ENCODE measurements at regions not wholly inside any gene's neighbourhood (a gene's known extent, or its start where the extent isn't known, plus 50 kb on each side); places are given as distances from the start of the nearest gene placed in this dataset.

DNA sequence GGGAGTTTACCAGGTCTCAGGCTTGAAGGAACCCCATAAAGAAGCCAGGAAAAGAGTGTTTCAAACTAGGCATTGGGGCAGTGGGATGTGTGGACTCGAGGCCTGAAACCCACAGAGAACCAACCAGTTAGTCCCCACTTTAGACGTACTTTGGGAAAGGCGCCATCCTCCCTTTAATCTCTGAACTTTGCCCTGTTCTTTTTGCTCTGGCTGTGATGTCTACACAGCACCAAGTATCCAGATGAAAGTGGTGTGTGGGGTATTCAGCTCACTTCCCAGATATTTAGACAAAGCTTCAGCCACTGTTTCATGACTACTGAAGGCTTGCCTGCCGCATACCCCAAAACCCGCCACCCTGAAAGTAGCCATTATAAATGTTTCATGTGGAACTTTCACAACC, 116.9 kb upstream of the IRX5 start:
- DNase-seq (ENCODE audit: low spot score) (no peak), ATAC-seq (peak; percentile 58)

- no peak for DNase-seq (ENCODE audit: low spot score)
- peak; percentile 71 for ATAC-seq
Observed at GRCh38 chr16:54812229-54812628, 118.4 kb upstream of the IRX5 start.

GRCh38 chr16:54808890-54809289, 121.8 kb upstream of the IRX5 start:
- DNase-seq (ENCODE audit: low spot score) = no peak
- no peak for ATAC-seq

- ATAC-seq = no peak
- no peak for DNase-seq (ENCODE audit: low spot score)
Observed at GRCh38 chr16:54806881-54807360, 123.7 kb upstream of the IRX5 start.

DNA sequence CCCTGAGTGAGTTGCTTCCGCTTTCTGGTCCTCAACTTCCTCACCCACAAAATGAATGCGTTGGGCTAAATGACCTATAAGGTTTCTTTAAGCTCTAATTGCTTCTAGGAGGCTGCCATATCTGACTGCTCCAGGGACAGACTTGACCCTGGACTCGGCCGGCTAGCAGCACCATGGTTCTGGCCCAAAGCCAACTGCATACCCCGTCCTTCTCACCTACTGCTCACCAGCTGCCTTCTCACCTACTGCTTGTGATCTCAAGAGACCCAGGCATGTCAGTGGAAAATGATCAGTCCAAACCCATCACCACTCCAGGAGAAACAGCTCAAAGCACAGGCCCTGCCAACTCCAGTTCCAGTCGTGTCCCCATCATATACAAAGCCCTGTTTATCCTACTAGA, 124.3 kb upstream of the IRX5 start:
- DNase-seq (ENCODE audit: low spot score) (no peak), ATAC-seq (no peak)

DNA sequence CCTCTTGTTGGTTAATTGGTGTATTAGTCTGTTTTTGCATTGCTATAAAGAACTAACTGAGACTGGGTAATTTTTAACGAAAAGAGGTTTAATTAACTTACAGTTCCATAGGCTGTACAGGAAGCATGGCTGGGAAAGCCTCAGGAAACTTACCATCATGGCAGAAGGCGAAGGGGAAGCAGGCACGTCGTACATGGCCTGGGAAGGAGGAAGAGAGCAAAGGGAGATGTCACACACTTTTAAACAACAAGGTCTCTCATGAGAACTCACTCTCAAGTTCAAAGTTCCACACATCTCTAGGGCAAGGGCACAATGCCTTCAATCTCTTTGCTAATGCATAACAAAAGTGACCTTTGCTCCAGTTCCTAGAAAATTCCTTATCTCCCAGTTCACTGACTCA, 125.0 kb upstream of the IRX5 start:
- no peak for DNase-seq (ENCODE audit: low spot score)
- ATAC-seq = no peak

- DNase-seq (ENCODE audit: low spot score) = no peak
- no peak for ATAC-seq
Observed at GRCh38 chr16:54801057-54801844, 129.4 kb upstream of the IRX5 start.

- ATAC-seq = no peak
- DNase-seq (ENCODE audit: low spot score) = no peak
Observed at GRCh38 chr16:54798267-54798666, 132.4 kb upstream of the IRX5 start.

- no peak for DNase-seq (ENCODE audit: low spot score)
- no peak for ATAC-seq
Observed at GRCh38 chr16:54796211-54796610, 134.5 kb upstream of the IRX5 start.

DNA sequence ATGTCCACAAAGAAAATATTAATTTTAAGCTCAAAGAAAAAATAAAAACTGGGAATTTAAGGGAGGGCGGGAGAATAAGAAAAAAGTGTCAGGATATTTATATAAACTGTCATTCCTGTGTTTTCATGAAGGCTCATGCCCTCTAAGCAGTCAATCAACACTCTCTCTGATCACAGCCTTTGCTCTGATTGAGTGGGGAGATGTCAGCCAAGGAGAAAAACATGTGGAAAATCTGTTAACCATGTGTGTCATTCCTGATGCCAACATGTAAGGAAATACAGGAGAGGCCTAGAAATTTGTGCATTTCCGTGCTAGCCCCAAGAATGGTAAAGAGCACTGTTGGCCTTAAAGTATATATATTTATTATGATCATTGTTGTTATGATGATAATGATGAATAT, 137.9 kb upstream of the IRX5 start:
- ATAC-seq (no peak), DNase-seq (ENCODE audit: low spot score) (no peak)

GRCh38 chr16:54787045-54787444, 143.6 kb upstream of the IRX5 start:
- ATAC-seq (no peak), DNase-seq (ENCODE audit: low spot score) (no peak)

DNA sequence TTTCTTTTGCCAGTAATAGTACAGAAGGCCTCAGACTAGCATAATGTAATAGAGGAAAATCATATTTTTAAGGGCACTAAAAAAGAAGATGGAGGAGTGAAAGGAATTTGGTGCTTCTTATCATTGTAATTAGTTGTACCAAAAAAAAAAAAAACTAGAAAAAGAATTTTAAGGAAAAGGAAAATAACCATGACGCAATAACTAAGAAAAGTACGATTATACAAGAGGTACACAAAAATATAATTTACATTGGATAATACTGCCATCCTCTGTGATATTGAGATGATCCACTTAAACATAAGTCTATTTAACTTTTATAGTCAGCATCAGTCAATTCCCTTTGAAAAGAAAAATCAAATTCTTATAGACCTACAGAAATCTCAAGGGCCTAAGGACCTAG, 146.7 kb upstream of the IRX5 start:
- DNase-seq (ENCODE audit: low spot score) (no peak), ATAC-seq (no peak)

DNA sequence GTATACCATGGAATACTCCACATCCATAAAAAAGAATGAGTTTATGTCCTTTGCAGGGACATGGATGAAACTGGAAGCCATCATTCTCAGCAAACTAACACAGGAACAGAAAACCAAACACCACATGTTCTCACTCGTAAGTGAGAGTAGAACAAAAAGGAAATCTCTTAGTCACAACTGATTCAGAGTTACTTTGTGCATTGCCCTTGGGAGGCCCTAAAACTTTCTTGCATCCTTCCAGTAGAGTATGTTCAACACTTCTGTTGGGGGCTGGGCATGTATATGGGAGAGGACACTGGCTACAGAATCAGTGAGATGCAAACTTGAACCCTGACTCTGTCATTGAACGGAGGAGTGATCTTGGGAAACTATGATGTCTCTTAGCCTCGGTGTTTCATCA, 147.4 kb upstream of the IRX5 start:
- no peak for ATAC-seq
- DNase-seq (ENCODE audit: low spot score) = no peak

- ATAC-seq = no peak
- DNase-seq (ENCODE audit: low spot score) = no peak
Observed at GRCh38 chr16:54780266-54780665, 150.4 kb upstream of the IRX5 start.

DNA sequence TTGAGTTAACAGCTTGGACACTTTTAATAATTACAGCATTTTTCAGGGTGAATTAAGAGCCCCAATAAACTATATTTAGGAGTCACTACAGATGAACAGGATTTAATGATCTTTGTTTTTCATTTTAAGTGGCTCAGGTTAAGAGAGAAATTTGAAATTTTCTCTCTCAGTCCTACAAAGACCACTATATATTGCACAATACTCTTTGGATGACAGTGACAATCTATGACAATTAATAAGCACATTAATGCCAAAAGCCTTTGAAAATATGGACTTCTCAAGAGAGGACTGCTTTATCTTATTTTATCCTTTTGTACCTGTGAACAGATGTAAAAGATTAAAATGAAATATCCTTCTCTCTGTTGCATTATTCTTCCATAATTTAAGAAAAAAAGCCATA, 151.1 kb upstream of the IRX5 start:
- ATAC-seq (no peak), DNase-seq (ENCODE audit: low spot score) (no peak)

DNA sequence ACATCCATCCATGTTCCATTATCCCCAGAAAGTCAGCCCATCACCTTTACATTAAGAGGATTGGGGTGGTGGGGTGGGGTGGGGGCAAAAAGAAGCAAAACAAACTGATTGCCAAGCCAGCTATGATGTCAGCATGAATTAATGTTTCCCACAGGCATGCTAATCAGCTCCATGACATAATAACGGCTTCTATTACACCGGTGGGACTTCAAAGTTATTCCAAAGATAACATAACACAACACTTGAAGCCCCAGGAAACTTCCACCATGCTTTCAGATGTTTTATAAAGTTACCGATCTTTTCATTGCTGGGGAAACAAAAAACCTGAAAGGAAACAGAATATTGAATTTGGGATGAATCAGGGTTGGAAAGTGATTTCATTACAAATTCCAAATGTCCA, 155.9 kb upstream of the IRX5 start:
- ATAC-seq (no peak), DNase-seq (ENCODE audit: low spot score) (no peak)

GRCh38 chr16:54772400-54772799, 158.3 kb upstream of the IRX5 start:
- DNase-seq (ENCODE audit: low spot score) (no peak), ATAC-seq (no peak)

GRCh38 chr16:54766355-54766754, 164.3 kb upstream of the IRX5 start:
- no peak for ATAC-seq
- DNase-seq (ENCODE audit: low spot score) = no peak

GRCh38 chr16:54750249-54750648, 180.4 kb upstream of the IRX5 start:
- DNase-seq (ENCODE audit: low spot score) = no peak
- no peak for ATAC-seq

- ATAC-seq (no peak), DNase-seq (ENCODE audit: low spot score) (no peak)
Observed at GRCh38 chr16:54748611-54749190, 182.0 kb upstream of the IRX5 start.

DNA sequence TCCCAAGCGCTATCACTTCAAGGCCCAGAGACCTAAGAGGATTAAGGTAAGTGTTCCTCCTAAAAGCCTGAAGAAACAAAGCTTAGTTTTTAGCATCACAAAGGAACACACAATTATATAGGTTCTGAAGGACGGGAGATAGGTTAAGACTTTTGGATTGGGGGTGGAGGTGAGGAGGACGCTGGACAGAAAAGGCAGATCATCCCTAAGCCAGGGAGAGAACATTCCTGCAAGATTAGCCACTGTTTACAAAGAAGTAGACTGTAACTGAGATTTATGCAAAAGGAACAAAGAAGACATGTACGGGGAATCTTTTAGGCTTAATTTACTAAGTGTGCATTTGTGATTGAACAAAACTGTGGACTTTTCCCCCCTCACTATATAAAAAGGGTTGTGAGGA, 184.1 kb upstream of the IRX5 start:
- ATAC-seq (no peak), DNase-seq (ENCODE audit: low spot score) (no peak)

DNA sequence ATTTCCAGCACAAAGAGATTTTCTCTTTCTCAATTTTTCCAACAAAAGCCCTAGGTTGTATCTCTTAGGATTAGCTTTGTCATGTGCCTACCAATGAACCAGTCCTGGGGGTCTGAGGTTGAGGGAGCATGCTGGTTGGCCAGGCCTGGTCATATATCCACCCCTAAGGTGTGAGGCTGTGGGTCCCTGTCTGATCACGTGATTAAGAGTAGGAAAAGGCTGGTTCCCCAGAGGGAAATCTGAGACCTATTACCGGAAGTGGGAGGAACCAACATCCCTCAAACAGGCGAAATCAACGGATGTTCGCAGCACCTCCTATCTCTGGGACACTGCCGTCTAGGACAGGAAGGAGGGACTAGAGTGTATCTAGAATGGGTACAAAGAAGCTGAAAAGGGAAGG, 185.7 kb upstream of the IRX5 start:
- ATAC-seq (no peak), DNase-seq (ENCODE audit: low spot score) (no peak)

DNA sequence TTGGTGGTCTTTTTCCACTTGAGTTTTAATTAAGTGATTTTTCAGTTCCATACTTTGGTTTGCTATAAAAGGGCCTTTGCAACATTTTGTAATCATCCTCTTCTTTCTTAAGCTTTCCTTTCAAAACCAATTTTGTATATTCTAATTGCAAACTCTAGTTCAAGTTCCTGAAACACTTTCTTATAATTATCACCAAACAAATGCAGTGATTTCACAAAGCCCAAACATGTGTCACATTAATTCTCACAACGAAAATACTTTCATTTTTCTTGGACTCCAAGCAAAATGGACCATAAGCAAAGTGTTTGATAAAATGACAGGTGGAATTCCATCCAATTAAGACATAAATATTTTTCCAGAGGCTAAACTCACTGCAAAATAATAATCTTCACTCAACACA, 188.2 kb upstream of the IRX5 start:
- DNase-seq (ENCODE audit: low spot score) (no peak), ATAC-seq (no peak)
